Activated CD4-positive, alpha-beta memory T cell treated with anti-CD3 and anti-CD28 coated beads, Interleukin-2, amount 10 ng/mL, durations not matched to agents 7 days and 5 days (primary cell): ENCODE measurements at regions not wholly inside any gene's neighbourhood (a gene's known extent, or its start where the extent isn't known, plus 50 kb on each side); places are given as distances from the start of the nearest gene placed in this dataset.

Experiments used
- CTCF ChIA-PET: fragments of 350-600 bp; sonication (Branson Sonifier 250); formaldehyde crosslinking; loops from one replicate; lab custom pipeline; 2021; ENCODE audit warnings: antibody characterized with exemption, inconsistent platforms; lab: Charles Lee
- POLR2A ChIA-PET: fragments of 350-600 bp; sonication (Branson Sonifier 250); formaldehyde crosslinking; loops from one replicate; lab custom pipeline; 2021; ENCODE audit warnings: antibody characterized with exemption; lab: Charles Lee
- DNase-seq: peaks from one replicate; pipeline ENCODE4 v3.0.0-alpha.2; 2020
- H3K27ac Mint-ChIP-seq: one replicate; pipeline ENCODE4 v1.8.0; 2021; ENCODE audit warnings: mild to moderate bottlenecking, mixed read lengths
- H3K27me3 Mint-ChIP-seq: one replicate; pipeline ENCODE4 v1.8.0; 2021; ENCODE audit warnings: mixed read lengths
- H3K36me3 Mint-ChIP-seq: one replicate; pipeline ENCODE4 v1.8.0; 2021; ENCODE audit warnings: low read depth, mixed read lengths
- H3K4me1 Mint-ChIP-seq: one replicate; pipeline ENCODE4 v1.8.0; 2021; ENCODE audit warnings: mixed read lengths
- H3K4me3 Mint-ChIP-seq: one replicate; pipeline ENCODE4 v1.8.0; 2021; ENCODE audit warnings: mild to moderate bottlenecking, mixed read lengths
- H3K9me3 Mint-ChIP-seq: one replicate; pipeline ENCODE4 v1.8.0; 2021; ENCODE audit warnings: mixed read lengths

GRCh38 chr16:50440531-50440930 lies 71.7 kb upstream of the BRD7 start:
- POLR2A ChIA-PET, result no interaction called here
- CTCF ChIA-PET, result no interaction called here
- DNase-seq, result no peak
- Mint-ChIP-seq H3K9me3 (peaks cover 28% of the 10 kb centered on the region), H3K27me3 (peaks cover 2% of the 10 kb centered on the region), H3K4me3 (no peak overlapping the region), H3K36me3 (no peaks in the 10 kb centered on the region), H3K4me1 (no peaks in the 10 kb centered on the region), H3K27ac (no peak overlapping the region)

GRCh38 chr16:50437769-50438437 lies 69.1 kb upstream of the BRD7 start:
- DNase-seq, result no peak
- peaks cover 13% of the 10 kb centered on the region for H3K27me3 Mint-ChIP-seq

GRCh38 chr16:50436271-50436670 lies 67.5 kb upstream of the BRD7 start:
- Mint-ChIP-seq H3K4me3 (no peak overlapping the region), H3K4me1 (no peaks in the 10 kb centered on the region), H3K36me3 (no peaks in the 10 kb centered on the region), H3K27me3 (peaks cover 20% of the 10 kb centered on the region), H3K9me3 (peaks cover 23% of the 10 kb centered on the region), H3K27ac (no peak overlapping the region)
- ChIA-PET CTCF (no interaction called here), POLR2A (no interaction called here)
- DNase-seq, result no peak

More at GRCh38 chr16:50437769-50438437, 69.1 kb upstream of the BRD7 start:
- POLR2A ChIA-PET, result no interaction called here
- Mint-ChIP-seq H3K4me3 (no peak overlapping the region), H3K9me3 (peaks cover 27% of the 10 kb centered on the region), H3K4me1 (no peaks in the 10 kb centered on the region), H3K36me3 (no peaks in the 10 kb centered on the region), H3K27ac (no peak overlapping the region)
- CTCF ChIA-PET, result no interaction called here

GRCh38 chr16:50434872-50435478 lies 66.2 kb upstream of the BRD7 start:
- H3K9me3 Mint-ChIP-seq, result peaks cover 15% of the 10 kb centered on the region
- POLR2A ChIA-PET, result no interaction called here
- no peaks in the 10 kb centered on the region for H3K36me3 Mint-ChIP-seq
- no peaks in the 10 kb centered on the region for H3K4me1 Mint-ChIP-seq
- DNase-seq, result no peak
- H3K4me3 Mint-ChIP-seq, result no peak overlapping the region
- CTCF ChIA-PET, result no interaction called here
- no peak overlapping the region for H3K27ac Mint-ChIP-seq
- H3K27me3 Mint-ChIP-seq, result peaks cover 20% of the 10 kb centered on the region

- no peak for DNase-seq
- Mint-ChIP-seq H3K9me3 (no peaks in the 10 kb centered on the region), H3K36me3 (no peaks in the 10 kb centered on the region), H3K4me1 (no peaks in the 10 kb centered on the region), H3K27ac (no peak overlapping the region), H3K27me3 (peaks cover 20% of the 10 kb centered on the region), H3K4me3 (no peak overlapping the region)
- POLR2A ChIA-PET, result interaction anchor here (0.6 kb wide), 1 partner anchor 43 kb away, joined by 3 read pairs; no protein-coding TSS in a partner anchor
- CTCF ChIA-PET, result no interaction called here
These were observed 61.3 kb upstream of the BRD7 start for GRCh38 chr16:50430076-50430475.

GRCh38 chr16:50428742-50429141 lies 60.0 kb upstream of the BRD7 start:
- Mint-ChIP-seq H3K27ac (no peak overlapping the region), H3K4me3 (no peak overlapping the region), H3K36me3 (no peaks in the 10 kb centered on the region), H3K9me3 (no peaks in the 10 kb centered on the region), H3K4me1 (no peaks in the 10 kb centered on the region), H3K27me3 (peaks cover 14% of the 10 kb centered on the region)
- POLR2A ChIA-PET, result no interaction called here
- DNase-seq, result no peak
- CTCF ChIA-PET, result interaction anchor here (1.4 kb wide), 1 partner anchor 404 kb away, joined by 3 read pairs; the partner anchor contains the start of gene CNEP1R1

- Mint-ChIP-seq H3K4me3 (no peak overlapping the region), H3K36me3 (no peaks in the 10 kb centered on the region), H3K27ac (no peak overlapping the region), H3K27me3 (peaks cover 12% of the 10 kb centered on the region), H3K9me3 (no peaks in the 10 kb centered on the region), H3K4me1 (no peaks in the 10 kb centered on the region)
- no peak for DNase-seq
- CTCF ChIA-PET, result interaction anchor here (1.4 kb wide), 1 partner anchor 403 kb away, joined by 3 read pairs; the partner anchor contains the start of gene CNEP1R1
- POLR2A ChIA-PET, result no interaction called here
These were observed 59.3 kb upstream of the BRD7 start for GRCh38 chr16:50428116-50428515.

GRCh38 chr16:50427107-50427506 lies 58.3 kb upstream of the BRD7 start:
- POLR2A ChIA-PET, result no interaction called here
- DNase-seq, result no peak
- H3K4me3 Mint-ChIP-seq, result no peak overlapping the region
- peaks cover 8% of the 10 kb centered on the region for H3K27me3 Mint-ChIP-seq
- CTCF ChIA-PET, result no interaction called here
- no peak overlapping the region for H3K27ac Mint-ChIP-seq
- H3K4me1 Mint-ChIP-seq, result no peaks in the 10 kb centered on the region
- H3K9me3 Mint-ChIP-seq, result no peaks in the 10 kb centered on the region
- no peaks in the 10 kb centered on the region for H3K36me3 Mint-ChIP-seq

- CTCF ChIA-PET, result no interaction called here
- Mint-ChIP-seq H3K4me1 (no peaks in the 10 kb centered on the region), H3K27me3 (peaks cover 5% of the 10 kb centered on the region), H3K4me3 (no peak overlapping the region), H3K36me3 (no peaks in the 10 kb centered on the region), H3K27ac (no peak overlapping the region), H3K9me3 (no peaks in the 10 kb centered on the region)
- POLR2A ChIA-PET, result no interaction called here
- no peak for DNase-seq
These were observed 56.9 kb upstream of the BRD7 start for GRCh38 chr16:50425648-50426047.

GRCh38 chr16:50425044-50425443 lies 56.3 kb upstream of the BRD7 start:
- ChIA-PET CTCF (no interaction called here), POLR2A (no interaction called here)
- Mint-ChIP-seq H3K4me1 (no peaks in the 10 kb centered on the region), H3K27me3 (peaks cover 9% of the 10 kb centered on the region), H3K36me3 (no peaks in the 10 kb centered on the region), H3K9me3 (peaks cover 3% of the 10 kb centered on the region), H3K27ac (no peak overlapping the region), H3K4me3 (no peak overlapping the region)
- DNase-seq, result no peak

GRCh38 chr16:50422926-50423325 lies 54.1 kb upstream of the BRD7 start:
- H3K4me1 Mint-ChIP-seq, result no peaks in the 10 kb centered on the region
- CTCF ChIA-PET, result no interaction called here

GRCh38 chr16:50419116-50419515 lies 50.3 kb upstream of the BRD7 start:
- Mint-ChIP-seq H3K4me1 (no peaks in the 10 kb centered on the region), H3K4me3 (no peak overlapping the region), H3K9me3 (peaks cover 30% of the 10 kb centered on the region), H3K27me3 (peaks cover 21% of the 10 kb centered on the region), H3K27ac (no peak overlapping the region), H3K36me3 (no peaks in the 10 kb centered on the region)
- ChIA-PET POLR2A (no interaction called here), CTCF (no interaction called here)
- no peak for DNase-seq

More at GRCh38 chr16:50422926-50423325, 54.1 kb upstream of the BRD7 start:
- H3K4me3 Mint-ChIP-seq, result no peak overlapping the region
- no peak overlapping the region for H3K27ac Mint-ChIP-seq
- no peaks in the 10 kb centered on the region for H3K36me3 Mint-ChIP-seq
- H3K9me3 Mint-ChIP-seq, result peaks cover 13% of the 10 kb centered on the region
- peaks cover 14% of the 10 kb centered on the region for H3K27me3 Mint-ChIP-seq
- DNase-seq, result no peak
- POLR2A ChIA-PET, result no interaction called here
